HepG2 (cell line): ENCODE measurements at regions not wholly inside any gene's neighbourhood (a gene's known extent, or its start where the extent isn't known, plus 50 kb on each side); places are given as distances from the start of the nearest gene placed in this dataset.

ENCODE experiments used
- ATAC-seq: fragments of 200-7000 bp; cut with Tn5 transposase; 3 replicates; pipeline ENCODE4 v1.9.1; 2020; ENCODE audit warnings: mild to moderate bottlenecking, moderate library complexity
- BruUV-seq: library from RNA; stranded (reverse); fragments of 400-500 nt; replicated peaks from 2 replicates; lab custom pipeline; 2021; lab: Mats Ljungman, UMichigan
- CTCF ChIA-PET: fragments of 300-600 bp; formaldehyde crosslinking; extraction: SDS; loops from one replicate; lab custom pipeline; 2021; ENCODE audit warnings: low total read pairs, inconsistent platforms, low intra/inter-chr PET ratio; lab: Yijun Ruan, JAX
- POLR2A ChIA-PET: fragments of 350-600 bp; sonication (Branson Sonifier 250); formaldehyde crosslinking; loops from one replicate; lab custom pipeline; 2020; ENCODE audit warnings: antibody characterized with exemption, inconsistent platforms; lab: Yijun Ruan, JAX
- DNase-seq: peaks from one replicate; pipeline ENCODE4 v3.0.0-alpha.2; 2015; ENCODE audit warnings: low spot score
- FAIRE-seq: peaks from 3 replicates; lab custom pipeline; 2011; peaks lifted over from hg19 to GRCh38; lab: Jason Lieb, UNC
- H2AFZ ChIP-seq: one replicate; pipeline ENCODE4 v1.6.1; 2011; ENCODE audit warnings: low read length, inconsistent platforms
- H3K27ac ChIP-seq: fragments of 300-600 bp; 3 replicates; pipeline ENCODE4 v1.8.0; 2011; ENCODE audit warnings: mixed run types, mild to moderate bottlenecking, mixed read lengths, low read length, inconsistent platforms; ENCODE audit not compliant: insufficient read depth; ENCODE audit errors: extremely low read length
- H3K27me3 ChIP-seq, 2 experiments: fragments of 200-600 bp in 1 of 2; 2 replicates in 1 of 2; 3 replicates in 1 of 2; pipeline versions ENCODE4 v1.6.0 to v1.8.0; 2011; ENCODE audit warnings: low read length in 2 of 2, mild to moderate bottlenecking in 2 of 2, moderate library complexity in 2 of 2, inconsistent platforms in 1 of 2; ENCODE audit not compliant: insufficient read depth in 2 of 2, control insufficient read depth in 1 of 2
- H3K36me3 ChIP-seq, 2 experiments: fragments of 200-600 bp in 1 of 2; replicated peaks in 1 of 2; 2 replicates in 1 of 2; 3 replicates in 1 of 2; pipeline versions ENCODE4 v1.5.1 to v1.8.0; 2011; ENCODE audit warnings: low read length in 2 of 2, inconsistent platforms in 1 of 2; ENCODE audit not compliant: insufficient read depth in 2 of 2, control insufficient read depth in 1 of 2
- H3K4me1 ChIP-seq: 2 replicates; pipeline ENCODE4 v1.5.1; 2012; ENCODE audit warnings: low read length, inconsistent platforms; ENCODE audit not compliant: insufficient read depth
- H3K4me2 ChIP-seq: 2 replicates; pipeline ENCODE4 v1.6.0; 2011; ENCODE audit warnings: low read depth, low read length, inconsistent platforms
- H3K4me3 ChIP-seq, 3 experiments: fragments of 200-600 bp in 1 of 3; sonication (generic), shearing (Covaris generic) in 1 of 3; replicated peaks in 1 of 3; 2 replicates each; pipeline ENCODE4 v1.5.1; 2011 to 2016; ENCODE audit warnings: low read length in 3 of 3, inconsistent platforms in 2 of 3, low read depth in 2 of 3, mild to moderate bottlenecking in 2 of 3, control low read depth in 1 of 3, mixed read lengths in 1 of 3; ENCODE audit not compliant: insufficient read depth in 1 of 3
- H3K79me2 ChIP-seq: one replicate; pipeline ENCODE4 v1.6.1; 2011; ENCODE audit warnings: low read length, inconsistent platforms; ENCODE audit not compliant: insufficient read depth
- H3K9ac ChIP-seq: 2 replicates; pipeline ENCODE4 v1.6.0; 2011; ENCODE audit warnings: mild to moderate bottlenecking, low read depth, low read length, inconsistent platforms; ENCODE audit not compliant: insufficient read depth
- H3K9me3 ChIP-seq: 2 replicates; pipeline ENCODE4 v1.5.1; 2012; ENCODE audit warnings: mild to moderate bottlenecking, low read length
- H4K20me1 ChIP-seq: 2 replicates; pipeline ENCODE4 v1.6.0; 2011; ENCODE audit warnings: inconsistent platforms, mild to moderate bottlenecking, low read length, moderate library complexity; ENCODE audit not compliant: insufficient read depth
- ERF ChIP-seq: IDR thresholded peaks from 2 replicates; pipeline ENCODE4 v1.6.1; 2018; ENCODE audit warnings: missing biosample characterization, missing genetic modification reagents
- GABPB1 ChIP-seq: IDR thresholded peaks from 2 replicates; pipeline ENCODE4 v1.6.1; 2016; ENCODE audit warnings: mild to moderate bottlenecking, missing genetic modification reagents, moderate library complexity, missing compliant biosample characterization
- HNRNPLL ChIP-seq: fragments of 200-400 bp; formaldehyde crosslinking; IDR thresholded peaks from 2 replicates; pipeline ENCODE4 v1.6.1; 2017; ENCODE audit warnings: mild to moderate bottlenecking, low read depth, low read length; ENCODE audit not compliant: poor library complexity, severe bottlenecking
- MYPOP ChIP-seq: sonication (generic); formaldehyde crosslinking; IDR thresholded peaks from 2 replicates; pipeline ENCODE4 v1.8.1; 2023; ENCODE audit warnings: mild to moderate bottlenecking, moderate library complexity, missing genetic modification reagents
- RBAK ChIP-seq: sonication (generic); formaldehyde crosslinking; IDR thresholded peaks from 2 replicates; pipeline ENCODE4 v1.5.1; 2020; ENCODE audit warnings: mild to moderate bottlenecking, missing genetic modification reagents
- ZFP36 ChIP-seq: fragments of 150-350 bp; IDR thresholded peaks from 2 replicates; pipeline ENCODE4 v1.6.1; 2018; ENCODE audit warnings: borderline replicate concordance, low read length, low read depth; ENCODE audit not compliant: partially characterized antibody
- ZNF12 ChIP-seq: sonication (generic); formaldehyde crosslinking; IDR thresholded peaks from 2 replicates; pipeline ENCODE4 v1.5.0; 2020; ENCODE audit warnings: missing genetic modification reagents
- ZNF142 ChIP-seq: sonication (generic); formaldehyde crosslinking; IDR thresholded peaks from 2 replicates; pipeline ENCODE4 v1.4.0; 2020; ENCODE audit warnings: missing genetic modification reagents
- ZNF276 ChIP-seq: sonication (generic); formaldehyde crosslinking; IDR thresholded peaks from 2 replicates; pipeline ENCODE4 v1.4.0; 2020; ENCODE audit warnings: mild to moderate bottlenecking, low read depth, missing genetic modification reagents
- ZNF350 ChIP-seq: sonication (generic); formaldehyde crosslinking; IDR thresholded peaks from 2 replicates; pipeline ENCODE4 v1.4.0; 2020; ENCODE audit warnings: mild to moderate bottlenecking, low read depth, missing genetic modification reagents, borderline replicate concordance
- ZNF550 ChIP-seq: sonication (generic); formaldehyde crosslinking; IDR thresholded peaks from 2 replicates; pipeline ENCODE4 v1.4.0; 2020; ENCODE audit warnings: mild to moderate bottlenecking, missing genetic modification reagents, borderline replicate concordance
- WGBS: methylation state at CpG from one replicate; pipeline ENCODE4 v1.1.6; 2017; ENCODE audit warnings: low lambda C conversion rate; 5-methylcytosine and 5-hydroxymethylcytosine counted together
- in situ Hi-C: cut with HindIII; loops from 2 replicates; pipeline ENCODE4 v1.10.0; 2017; ENCODE audit warnings: low pct_unique_long_range_greater_than_20kb; ENCODE audit not compliant: extremely low pct_ligation_motif_present
- intact Hi-C: fragments of 100-400 bp; cut with micrococcal nuclease; formaldehyde crosslinking; loops from one replicate; pipeline ENCODE4 v1.10.0; 2022; ENCODE audit not compliant: unreplicated experiment

- intact Hi-C loops (no loop called here), in situ Hi-C loops (no loop called here)
- FAIRE-seq (no peak), ATAC-seq (peak; percentile 37)
- Histone ChIP-seq H3K9me3 (peaks cover 19% of the 10 kb centered on the region; the same call in 1 of the 2 replicates), H3K4me3 (no peak overlapping the region), H4K20me1 (no peaks in the 10 kb centered on the region), H3K4me1 (no peaks in the 10 kb centered on the region), H3K79me2 (no peaks in the 10 kb centered on the region), H3K4me2 (0 out of 2 replicates have a peak overlapping the region, but pooled peaks have one; percentile 18), H2AFZ (no peak overlapping the region), H3K27me3 (no peaks in the 10 kb centered on the region), H3K27ac (no peak overlapping the region), H3K9ac (no peak overlapping the region)
- WGBS = 59% methylated on average over 41 of the region's 57 CpGs
- CTCF ChIA-PET = no interaction called here
- POLR2A ChIA-PET = no interaction called here
- BruUV-seq = no TSS peak
- TF ChIP-seq ZFP36 = no peak
- TF ChIP-seq GABPB1 (CRISPR knock-in tag) = peak; percentile 27; the same call in 1 of the 2 replicates
- no peak for TF ChIP-seq ZNF550 (CRISPR knock-in tag)
- peak; percentile 69; the same call in 1 of the 2 replicates for TF ChIP-seq ZNF142 (CRISPR knock-in tag)
- TF ChIP-seq MYPOP (CRISPR knock-in tag) = 0 out of 2 replicates have a peak, but pooled peaks have one; percentile 34
- no peak for TF ChIP-seq ZNF350 (CRISPR knock-in tag)
- no peak for TF ChIP-seq ZNF276 (CRISPR knock-in tag)
- TF ChIP-seq ZNF12 = no peak
- no peak for TF ChIP-seq ERF (CRISPR knock-in tag)
- no peak for TF ChIP-seq RBAK (CRISPR knock-in tag)
- TF ChIP-seq HNRNPLL = peak; percentile 33
- TF ChIP-seq, all 625 proteins: peak for 4
- H3K36me3 ChIP-seq = no peaks in the 10 kb centered on the region
- DNase-seq = no peak
Measured at GRCh38 chr7:56287429-56288138, 171.4 kb upstream of the NUPR2 start.
